Thoracic aorta (tissue), 2 donors: ENCODE measurements at regions not wholly inside any gene's neighbourhood (a gene's known extent, or its start where the extent isn't known, plus 50 kb on each side); places are given as distances from the start of the nearest gene placed in this dataset.
"Not testable (repeated sequence)": the region's sequence is repeated elsewhere in the genome, so short reads cannot be mapped to it uniquely, and the experiment has no call there.

Experiments
- ATAC-seq: fragments of 150-250 bp; one replicate; pipeline ENCODE4 v1.8.0; 2017; ENCODE audit warnings: low read depth; ENCODE audit not compliant: insufficient number of reproducible peaks, low FRiP score
- DNase-seq: peaks from one replicate; pipeline ENCODE4 v3.0.0-alpha.2; 2020; ENCODE audit warnings: low spot score
- H3K27ac ChIP-seq, 2 donors: fragments of 200-600 bp; sonication (generic); 1 replicate in 1 of 2; 2 replicates in 1 of 2; pipeline ENCODE4 v1.5.1; 2016; ENCODE audit warnings: mild to moderate bottlenecking in 2 of 2, moderate library complexity in 2 of 2
- H3K27me3 ChIP-seq: fragments of 200-600 bp; sonication (generic); replicated peaks from 2 replicates; pipeline ENCODE4 v1.6.0; 2016; ENCODE audit warnings: mild to moderate bottlenecking; ENCODE audit not compliant: insufficient read depth
- H3K36me3 ChIP-seq: fragments of 200-600 bp; sonication (generic); one replicate; pipeline ENCODE4 v1.5.1; 2016
- H3K4me1 ChIP-seq, 2 donors: fragments of 200-600 bp; sonication (generic); 1 replicate in 1 of 2; 2 replicates in 1 of 2; pipeline versions ENCODE4 v1.5.1 to v1.6.0; 2016; ENCODE audit warnings: low read depth in 2 of 2, mild to moderate bottlenecking in 1 of 2; ENCODE audit not compliant: control insufficient read depth in 1 of 2
- H3K4me3 ChIP-seq: fragments of 200-600 bp; sonication (generic); 2 replicates; pipeline ENCODE4 v1.5.1; 2016; ENCODE audit warnings: mild to moderate bottlenecking
- H3K9me3 ChIP-seq: fragments of 200-600 bp; sonication (generic); 2 replicates; pipeline ENCODE4 v1.5.1; 2016
- CTCF ChIP-seq: fragments of 200-600 bp; sonication (generic); IDR thresholded peaks from one replicate; pipeline ENCODE4 v1.5.1; 2019; ENCODE audit warnings: antibody characterized with exemption

DNA sequence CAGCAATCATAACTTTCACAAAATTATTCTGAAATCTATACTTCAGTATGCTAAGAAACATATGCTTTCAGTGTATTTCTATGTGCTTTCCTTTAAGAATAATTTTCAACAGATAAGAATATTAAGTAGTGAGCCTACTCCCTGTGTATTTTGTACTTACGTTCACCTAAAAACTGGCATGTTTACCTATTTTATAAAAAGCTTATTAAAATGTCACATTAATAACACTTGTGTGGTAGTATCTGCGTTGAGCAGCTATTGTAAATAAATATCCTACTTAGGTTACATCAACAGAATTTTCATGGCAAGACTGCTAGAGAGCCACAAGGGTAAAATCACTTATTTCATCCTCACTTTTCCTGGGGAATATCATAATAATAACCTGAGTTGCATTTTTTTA is 113.4 kb upstream of the SLITRK5 start:
- TF ChIP-seq CTCF = no peak
- DNase-seq (no peak), ATAC-seq (no peak)
- Histone ChIP-seq H3K4me3 (no peak overlapping the region), H3K9me3 (no peaks in the 10 kb centered on the region), H3K36me3 (no peaks in the 10 kb centered on the region), H3K27ac (no peak overlapping the region), H3K27me3 (no peaks in the 10 kb centered on the region), H3K4me1 (no peaks in the 10 kb centered on the region)

DNA sequence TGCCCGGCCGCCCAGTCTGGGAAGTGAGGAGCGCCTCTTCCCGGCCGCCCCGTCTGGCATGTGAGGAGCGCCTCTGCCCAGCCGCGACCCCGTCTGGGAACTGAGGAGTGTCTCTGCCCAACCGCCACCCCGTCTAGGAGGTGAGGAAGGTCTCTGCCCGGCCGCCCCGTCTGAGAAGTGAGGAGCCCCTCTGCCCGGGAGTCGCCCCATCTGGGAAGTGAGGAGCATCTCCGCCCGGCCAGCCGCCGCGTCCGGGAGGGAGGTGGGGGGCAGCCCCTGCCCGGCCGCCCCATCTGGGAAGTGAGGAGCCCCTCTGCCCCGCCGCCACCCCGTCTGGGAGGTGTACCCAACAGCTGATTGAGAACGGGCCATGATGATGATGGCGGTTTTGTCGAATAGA is 109.6 kb upstream of the SLITRK5 start:
- H3K27ac ChIP-seq, H3K9me3 ChIP-seq, H3K36me3 ChIP-seq, DNase-seq, ATAC-seq, H3K27me3 ChIP-seq, H3K4me1 ChIP-seq, H3K4me3 ChIP-seq: not testable (repeated sequence)

DNA sequence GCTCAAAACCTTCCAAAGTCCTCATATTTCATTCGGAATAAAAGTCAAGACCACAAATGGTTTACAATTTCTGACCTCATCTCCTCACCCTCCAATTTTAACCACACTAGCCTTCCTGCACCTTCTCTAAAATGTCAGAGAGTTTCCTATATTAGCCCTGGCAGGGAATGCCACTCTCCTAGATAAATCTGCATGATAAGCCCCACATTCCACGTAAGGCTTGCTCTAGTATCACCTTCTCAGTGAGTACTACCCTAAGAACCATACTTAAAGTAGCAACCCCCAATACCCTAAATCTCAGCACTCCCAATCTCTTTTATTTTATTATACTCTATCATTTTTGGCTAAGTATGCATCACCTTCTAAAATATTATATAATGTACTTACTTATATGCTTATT is 100.5 kb upstream of the SLITRK5 start:
- no peak for ATAC-seq
- Histone ChIP-seq H3K4me1 (no peaks in the 10 kb centered on the region), H3K27me3 (no peaks in the 10 kb centered on the region), H3K36me3 (no peaks in the 10 kb centered on the region), H3K27ac (no peak overlapping the region), H3K9me3 (no peaks in the 10 kb centered on the region), H3K4me3 (no peak overlapping the region)
- DNase-seq = no peak
- no peak for TF ChIP-seq CTCF

GRCh38 chr13:87582399-87582798 is 88.8 kb upstream of the SLITRK5 start:
- Histone ChIP-seq H3K27me3 (no peaks in the 10 kb centered on the region), H3K4me1 (no peaks in the 10 kb centered on the region), H3K9me3 (no peaks in the 10 kb centered on the region), H3K4me3 (no peak overlapping the region), H3K27ac (no peak overlapping the region), H3K36me3 (no peaks in the 10 kb centered on the region)
- no peak for TF ChIP-seq CTCF
- no peak for DNase-seq
- no peak for ATAC-seq

GRCh38 chr13:87590518-87590917 is 80.7 kb upstream of the SLITRK5 start:
- DNase-seq (no peak), ATAC-seq (no peak)
- no peak overlapping the region for H3K27ac ChIP-seq
- no peaks in the 10 kb centered on the region for H3K4me1 ChIP-seq
- no peak for TF ChIP-seq CTCF
- H3K36me3 ChIP-seq = no peaks in the 10 kb centered on the region
- no peaks in the 10 kb centered on the region for H3K27me3 ChIP-seq
- H3K9me3 ChIP-seq = no peaks in the 10 kb centered on the region
- no peak overlapping the region for H3K4me3 ChIP-seq

DNA sequence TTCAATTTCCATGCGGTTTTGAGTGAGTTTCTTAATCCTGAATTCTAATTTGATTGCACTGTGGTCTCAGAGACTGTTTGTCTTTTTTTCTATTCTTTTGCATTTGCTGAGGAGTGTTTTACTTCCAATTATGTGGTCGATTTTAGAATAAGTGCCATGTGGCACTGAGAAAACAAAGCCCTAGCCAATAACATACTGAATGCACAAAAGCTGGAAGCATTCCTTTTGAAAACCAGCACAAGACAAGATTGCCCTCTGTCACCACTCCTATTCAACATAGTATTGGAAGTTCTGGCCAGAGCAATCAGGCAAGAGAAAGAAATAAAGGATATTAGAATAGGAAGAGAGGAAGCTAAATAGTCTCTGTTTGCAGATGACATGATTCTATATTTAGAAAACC is 66.7 kb upstream of the SLITRK5 start:
- H3K27ac ChIP-seq, DNase-seq, H3K9me3 ChIP-seq, H3K4me3 ChIP-seq, H3K36me3 ChIP-seq, ATAC-seq, H3K27me3 ChIP-seq, H3K4me1 ChIP-seq: not testable (repeated sequence)
